Esophagus squamous epithelium (tissue), 4 donors: ENCODE measurements at regions not wholly inside any gene's neighbourhood (a gene's known extent, or its start where the extent isn't known, plus 50 kb on each side); places are given as distances from the start of the nearest gene placed in this dataset.

Experiments used
- CTCF ChIP-seq, 6 experiments: fragments of 450-650 bp in 4 of 6; fragments of 200-600 bp in 2 of 6; sonication (generic) in 2 of 6; IDR thresholded peaks; one replicate each; pipeline ENCODE4 v1.5.1; 2016 to 2019; ENCODE audit warnings: antibody characterized with exemption in 6 of 6, mild to moderate bottlenecking in 4 of 6, moderate library complexity in 4 of 6
- POLR2A ChIP-seq, 4 donors: fragments of 450-650 bp; IDR thresholded peaks; one replicate each; pipeline ENCODE4 v1.6.1; 2017; ENCODE audit warnings: antibody characterized with exemption in 4 of 4, mild to moderate bottlenecking in 4 of 4, moderate library complexity in 3 of 4

- TF ChIP-seq CTCF (IDR thresholded peaks at IDR 0.05) (no peak), POLR2A (IDR thresholded peaks at IDR 0.05) (no peak)
Observed at GRCh38 chr5:167664222-167664804, 627.1 kb upstream of the WWC1 start.
